HepG2 (cell line): ENCODE measurements at regions not wholly inside any gene's neighbourhood (a gene's known extent, or its start where the extent isn't known, plus 50 kb on each side); places are given as distances from the start of the nearest gene placed in this dataset.

Experiments used
- ATF2 ChIP-seq: sonication (generic); formaldehyde crosslinking; IDR thresholded peaks from 2 replicates; pipeline ENCODE4 v1.4.0; 2020; ENCODE audit warnings: missing genetic modification reagents
- CEBPG ChIP-seq: IDR thresholded peaks from 2 replicates; pipeline ENCODE4 v1.6.1; 2016
- DMAP1 ChIP-seq: IDR thresholded peaks from 2 replicates; pipeline ENCODE4 v1.6.1; 2016
- DR1 ChIP-seq: sonication (generic); formaldehyde crosslinking; IDR thresholded peaks from 2 replicates; pipeline ENCODE4 v1.8.0; 2021; ENCODE audit warnings: mild to moderate bottlenecking, missing genetic modification reagents, inconsistent platforms
- ETV6 ChIP-seq: sonication (generic); formaldehyde crosslinking; conservative IDR thresholded peaks from 2 replicates; pipeline ENCODE4 v1.4.0; 2020; ENCODE audit warnings: missing genetic modification reagents
- FOXO1 ChIP-seq: sonication (generic); formaldehyde crosslinking; IDR thresholded peaks from 2 replicates; pipeline ENCODE4 v1.4.0; 2020; ENCODE audit warnings: missing genetic modification reagents
- GABPB1 ChIP-seq: IDR thresholded peaks from 2 replicates; pipeline ENCODE4 v1.6.1; 2016; ENCODE audit warnings: mild to moderate bottlenecking, missing genetic modification reagents, moderate library complexity, missing compliant biosample characterization
- HDAC1 ChIP-seq: sonication (generic); formaldehyde crosslinking; IDR thresholded peaks from 2 replicates; pipeline ENCODE4 v1.5.1; 2020; ENCODE audit warnings: mild to moderate bottlenecking, missing genetic modification reagents
- HDAC2 ChIP-seq: sonication (generic); formaldehyde crosslinking; IDR thresholded peaks from 2 replicates; pipeline ENCODE4 v1.4.0; 2020; ENCODE audit warnings: missing genetic modification reagents
- HOXA3 ChIP-seq: sonication (generic); formaldehyde crosslinking; IDR thresholded peaks from 2 replicates; pipeline ENCODE4 v1.5.0; 2020; ENCODE audit warnings: missing genetic modification reagents
- KDM3A ChIP-seq: IDR thresholded peaks from 2 replicates; pipeline ENCODE4 v1.6.1; 2018; ENCODE audit warnings: low read depth, missing compliant biosample characterization
- MTF2 ChIP-seq: sonication (generic); formaldehyde crosslinking; IDR thresholded peaks from 2 replicates; pipeline ENCODE4 v1.5.0; 2020; ENCODE audit warnings: missing genetic modification reagents, borderline replicate concordance
- NFIC ChIP-seq: IDR thresholded peaks from 2 replicates; pipeline ENCODE4 v1.6.1; 2012; ENCODE audit warnings: mild to moderate bottlenecking, low read length, inconsistent platforms
- PHF5A ChIP-seq: IDR thresholded peaks from one replicate; pipeline ENCODE4 v1.6.1; 2018; ENCODE audit warnings: low read depth, missing genetic modification reagents; ENCODE audit not compliant: unreplicated experiment
- SATB2 ChIP-seq: sonication (generic); formaldehyde crosslinking; IDR thresholded peaks from 2 replicates; pipeline ENCODE4 v1.5.0; 2020; ENCODE audit warnings: missing genetic modification reagents
- SIX1 ChIP-seq: sonication (generic); formaldehyde crosslinking; IDR thresholded peaks from 2 replicates; pipeline ENCODE4 v1.4.0; 2020; ENCODE audit warnings: missing genetic modification reagents, borderline replicate concordance
- SNAPC2 ChIP-seq: sonication (generic); formaldehyde crosslinking; IDR thresholded peaks from 2 replicates; pipeline ENCODE4 v1.8.1; 2022; ENCODE audit warnings: mild to moderate bottlenecking, missing genetic modification reagents
- SOX5 ChIP-seq: IDR thresholded peaks from 2 replicates; pipeline ENCODE4 v1.6.1; 2016; ENCODE audit warnings: borderline replicate concordance
- TERF1 ChIP-seq: sonication (generic); formaldehyde crosslinking; IDR thresholded peaks from 2 replicates; pipeline ENCODE4 v1.8.0; 2022; ENCODE audit warnings: mild to moderate bottlenecking, missing genetic modification reagents, moderate library complexity
- TFAP4 ChIP-seq: sonication (generic); IDR thresholded peaks from 2 replicates; pipeline ENCODE4 v1.6.1; 2016; ENCODE audit warnings: low read depth, borderline replicate concordance
- ZBTB20 ChIP-seq: sonication (generic); formaldehyde crosslinking; IDR thresholded peaks from 2 replicates; pipeline ENCODE4 v1.8.1; 2023; ENCODE audit warnings: missing genetic modification reagents, low read depth, mild to moderate bottlenecking, borderline replicate concordance
- ZBTB34 ChIP-seq: sonication (generic); formaldehyde crosslinking; IDR thresholded peaks from 2 replicates; pipeline ENCODE4 v1.8.0; 2022; ENCODE audit warnings: mild to moderate bottlenecking, missing genetic modification reagents
- ZNF235 ChIP-seq: sonication (generic); formaldehyde crosslinking; IDR thresholded peaks from 2 replicates; pipeline ENCODE4 v1.8.1; 2023; ENCODE audit warnings: mild to moderate bottlenecking, missing genetic modification reagents, borderline replicate concordance
- ZNF33B ChIP-seq: sonication (generic); formaldehyde crosslinking; IDR thresholded peaks from 2 replicates; pipeline ENCODE4 v1.5.1; 2020; ENCODE audit warnings: mild to moderate bottlenecking, missing genetic modification reagents
- ZNF414 ChIP-seq: sonication (generic); formaldehyde crosslinking; IDR thresholded peaks from 2 replicates; pipeline ENCODE4 v1.5.0; 2020; ENCODE audit warnings: missing genetic modification reagents
- ZNF629 ChIP-seq: sonication (generic); formaldehyde crosslinking; conservative IDR thresholded peaks from 2 replicates; pipeline ENCODE4 v1.5.0; 2020; ENCODE audit warnings: missing genetic modification reagents
- ZNF780A ChIP-seq: sonication (generic); formaldehyde crosslinking; IDR thresholded peaks from 2 replicates; pipeline ENCODE4 v1.8.0; 2022; ENCODE audit warnings: mild to moderate bottlenecking, missing genetic modification reagents, moderate library complexity
- ZNF841 ChIP-seq: sonication (generic); formaldehyde crosslinking; IDR thresholded peaks from 2 replicates; pipeline ENCODE4 v1.8.1; 2023; ENCODE audit warnings: missing genetic modification reagents, borderline replicate concordance
- ZZZ3 ChIP-seq: sonication (generic); formaldehyde crosslinking; IDR thresholded peaks from 2 replicates; pipeline ENCODE4 v1.4.0; 2020; ENCODE audit warnings: missing genetic modification reagents, mild to moderate bottlenecking, borderline replicate concordance

GRCh38 chr20:53797085-53797484 is 203.4 kb upstream of the ZNF217 start (continued):
- TF ChIP-seq GABPB1 (CRISPR knock-in tag) (no peak), SNAPC2 (no peak), ZNF33B (CRISPR knock-in tag) (0 out of 2 replicates have a peak, but pooled peaks have one; percentile 73), ZNF629 (CRISPR knock-in tag) (no peak), HOXA3 (CRISPR knock-in tag) (0 out of 2 replicates have a peak, but pooled peaks have one; percentile 19), TFAP4 (no peak), CEBPG (CRISPR knock-in tag) (no peak), ZNF414 (no peak), MTF2 (CRISPR knock-in tag) (no peak), KDM3A (0 out of 2 replicates have a peak, but pooled peaks have one; percentile 25), PHF5A (no peak), ZBTB34 (CRISPR knock-in tag) (no peak), DMAP1 (CRISPR knock-in tag) (0 out of 2 replicates have a peak, but pooled peaks have one; percentile 25), HDAC1 (CRISPR knock-in tag) (0 out of 2 replicates have a peak, but pooled peaks have one; percentile 34), NFIC (no peak), HDAC2 (0 out of 2 replicates have a peak, but pooled peaks have one; percentile 13), DR1 (no peak), ZZZ3 (no peak), SIX1 (CRISPR knock-in tag) (no peak), ZNF235 (CRISPR knock-in tag) (no peak), ZNF841 (CRISPR knock-in tag) (no peak), ATF2 (CRISPR knock-in tag) (peak; percentile 34; the same call in 1 of the 2 replicates), SATB2 (CRISPR knock-in tag) (no peak), ETV6 (CRISPR knock-in tag) (no peak), TERF1 (CRISPR knock-in tag) (no peak), SOX5 (CRISPR knock-in tag) (0 out of 2 replicates have a peak, but pooled peaks have one; percentile 43), ZBTB20 (no peak), FOXO1 (CRISPR knock-in tag) (no peak), ZNF780A (CRISPR knock-in tag) (no peak)
